NCI-H2196 (cell line): ENCODE measurements at regions not wholly inside any gene's neighbourhood (a gene's known extent, or its start where the extent isn't known, plus 50 kb on each side); places are given as distances from the start of the nearest gene placed in this dataset.

Source experiments
- DNase-seq: peaks from one replicate; lab custom pipeline; 2025; ENCODE audit not compliant: unreplicated experiment; lab: John Stamatoyannopoulos, UW

- no peak for DNase-seq
Observed at GRCh38 chr15:85305050-85305449, 75.4 kb upstream of the AKAP13 start.

- peak; percentile 1 for DNase-seq
Observed at GRCh38 chr15:85306946-85307686, 73.3 kb upstream of the AKAP13 start.

GRCh38 chr15:85307687-85308045, 72.7 kb upstream of the AKAP13 start:
- no peak for DNase-seq

GRCh38 chr15:85311647-85312046, 68.8 kb upstream of the AKAP13 start:
- DNase-seq = no peak

- no peak for DNase-seq
Observed at GRCh38 chr15:85312486-85312885, 67.9 kb upstream of the AKAP13 start.

GRCh38 chr15:85312929-85313331, 67.5 kb upstream of the AKAP13 start:
- no peak for DNase-seq

GRCh38 chr15:85313339-85313738, 67.1 kb upstream of the AKAP13 start:
- no peak for DNase-seq

- no peak for DNase-seq
Observed at GRCh38 chr15:85314146-85314545, 66.3 kb upstream of the AKAP13 start.

- DNase-seq = no peak
Observed at GRCh38 chr15:85314633-85315032, 65.8 kb upstream of the AKAP13 start.

- peak; percentile 3 for DNase-seq
Observed at GRCh38 chr15:85316244-85316934, 64.0 kb upstream of the AKAP13 start.

GRCh38 chr15:85318048-85318731, 62.2 kb upstream of the AKAP13 start:
- DNase-seq = no peak

- no peak for DNase-seq
Observed at GRCh38 chr15:85318732-85319076, 61.7 kb upstream of the AKAP13 start.

- DNase-seq = no peak
Observed at GRCh38 chr15:85324202-85324601, 56.2 kb upstream of the AKAP13 start.

GRCh38 chr15:85325834-85326233, 54.6 kb upstream of the AKAP13 start:
- no peak for DNase-seq

GRCh38 chr15:85326291-85326690, 54.1 kb upstream of the AKAP13 start:
- no peak for DNase-seq

- no peak for DNase-seq
Observed at GRCh38 chr15:85327820-85328219, 52.6 kb upstream of the AKAP13 start.

- no peak for DNase-seq
Observed at GRCh38 chr15:85329561-85330422, 50.6 kb upstream of the AKAP13 start.
